OCI-LY7 (cell line): ENCODE measurements at regions not wholly inside any gene's neighbourhood (a gene's known extent, or its start where the extent isn't known, plus 50 kb on each side); places are given as distances from the start of the nearest gene placed in this dataset.

Source experiments
- BruUV-seq: library from RNA; stranded (reverse); fragments of 400-500 nt; replicated peaks from 2 replicates; lab custom pipeline; 2021; lab: Mats Ljungman, UMichigan
- CTCF ChIA-PET: fragments of 300-600 bp; sonication (Branson Sonifier 250); formaldehyde crosslinking; loops from one replicate; lab custom pipeline; 2022; ENCODE audit warnings: antibody characterized with exemption; ENCODE audit not compliant: unreplicated experiment; lab: Charles Lee
- POLR2A ChIA-PET: fragments of 300-600 bp; sonication (Branson Sonifier 250); formaldehyde crosslinking; loops from one replicate; lab custom pipeline; 2022; ENCODE audit warnings: antibody characterized with exemption; lab: Charles Lee
- DNase-seq: peaks from one replicate; pipeline ENCODE4 v3.0.0-alpha.2; 2015; ENCODE audit warnings: low spot score
- H2AFZ ChIP-seq: fragments of 200-600 bp; sonication (generic), shearing (Covaris generic); 2 replicates; pipeline ENCODE4 v1.6.1; 2014; ENCODE audit warnings: mild to moderate bottlenecking, antibody characterized with exemption, low read length, moderate library complexity
- H3K27ac ChIP-seq: fragments of 200-600 bp; sonication (generic); 2 replicates; pipeline ENCODE4 v1.5.1; 2014; ENCODE audit warnings: mixed run types, low read depth, mild to moderate bottlenecking, moderate library complexity, low read length, inconsistent platforms; ENCODE audit not compliant: poor library complexity, severe bottlenecking
- H3K36me3 ChIP-seq: fragments of 200-600 bp; sonication (generic); 2 replicates; pipeline ENCODE4 v1.6.1; 2014; ENCODE audit warnings: mild to moderate bottlenecking, antibody characterized with exemption, low read length, moderate library complexity, mixed read lengths; ENCODE audit not compliant: insufficient read depth
- H3K4me1 ChIP-seq: fragments of 200-600 bp; sonication (generic); 2 replicates; pipeline ENCODE4 v1.5.1; 2014; ENCODE audit warnings: mild to moderate bottlenecking, low read length; ENCODE audit not compliant: insufficient read depth, poor library complexity, severe bottlenecking
- H3K4me2 ChIP-seq: fragments of 200-600 bp; sonication (generic); 2 replicates; pipeline ENCODE4 v1.6.1; 2014; ENCODE audit warnings: mild to moderate bottlenecking, low read length
- H3K4me3 ChIP-seq: fragments of 200-600 bp; sonication (generic); 2 replicates; pipeline ENCODE4 v1.5.1; 2014; ENCODE audit warnings: mild to moderate bottlenecking, low read depth, low read length; ENCODE audit not compliant: poor library complexity, severe bottlenecking
- H3K79me2 ChIP-seq: fragments of 200-600 bp; sonication (generic); 2 replicates; pipeline ENCODE4 v1.6.1; 2016; ENCODE audit warnings: low read depth, mild to moderate bottlenecking, low read length, moderate library complexity, mixed read lengths; ENCODE audit not compliant: insufficient read depth
- H3K9me2 ChIP-seq: fragments of 200-600 bp; sonication (generic); 2 replicates; pipeline ENCODE4 v1.6.1; 2016; ENCODE audit warnings: mild to moderate bottlenecking, low read length, mixed read lengths; ENCODE audit not compliant: insufficient read depth
- H3K9me3 ChIP-seq: fragments of 200-600 bp; sonication (generic); 2 replicates; pipeline ENCODE4 v1.6.1; 2014; ENCODE audit warnings: mild to moderate bottlenecking, mixed run types, low read length, mixed read lengths
- H4K20me1 ChIP-seq: fragments of 200-600 bp; sonication (generic); 2 replicates; pipeline ENCODE4 v1.6.1; 2014; ENCODE audit warnings: mild to moderate bottlenecking, antibody characterized with exemption, low read length, moderate library complexity, mixed read lengths; ENCODE audit not compliant: insufficient read depth
- EZH2phosphoT487 ChIP-seq: fragments of 200-600 bp; sonication (generic); IDR thresholded peaks from 2 replicates; pipeline ENCODE4 v1.6.1; 2018; ENCODE audit warnings: low read depth, borderline replicate concordance, mild to moderate bottlenecking, mixed run types, antibody characterized with exemption, low read length, moderate library complexity, mixed read lengths
- intact Hi-C: fragments of 100-400 bp; cut with micrococcal nuclease; formaldehyde crosslinking; loops from one replicate; pipeline ENCODE4 v1.10.0; 2022; ENCODE audit not compliant: unreplicated experiment
- TF ChIP-seq, protein P1 (sequence below): fragments of 200-600 bp; sonication (generic); conservative IDR thresholded peaks from 2 replicates; pipeline ENCODE4 v1.5.1; 2014; ENCODE audit warnings: mild to moderate bottlenecking, antibody characterized with exemption, low read length, moderate library complexity, mixed read lengths

DNA sequence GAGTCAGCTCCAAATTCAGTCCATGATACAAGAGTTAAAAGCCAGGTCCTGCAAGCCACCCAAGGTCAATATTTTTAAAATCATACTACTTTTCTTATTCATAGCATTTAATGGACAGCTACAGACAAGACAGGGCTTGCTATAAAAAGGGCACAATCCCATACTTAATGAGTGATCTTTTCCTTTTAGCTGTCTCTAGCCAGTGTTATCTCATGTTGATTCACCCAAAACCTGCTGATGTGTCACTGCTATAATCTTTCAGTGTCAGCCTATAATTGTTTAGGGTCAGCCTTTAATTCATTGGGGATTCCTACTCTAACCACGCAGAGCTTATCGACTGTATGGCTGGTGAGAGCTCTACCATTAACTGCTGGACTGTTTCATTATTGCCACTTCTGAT lies 51.2 kb upstream of the HCCS start:
- no TSS peak for BruUV-seq
- no peaks in the 10 kb centered on the region for H3K9me2 ChIP-seq
- TF ChIP-seq, protein P1, sequence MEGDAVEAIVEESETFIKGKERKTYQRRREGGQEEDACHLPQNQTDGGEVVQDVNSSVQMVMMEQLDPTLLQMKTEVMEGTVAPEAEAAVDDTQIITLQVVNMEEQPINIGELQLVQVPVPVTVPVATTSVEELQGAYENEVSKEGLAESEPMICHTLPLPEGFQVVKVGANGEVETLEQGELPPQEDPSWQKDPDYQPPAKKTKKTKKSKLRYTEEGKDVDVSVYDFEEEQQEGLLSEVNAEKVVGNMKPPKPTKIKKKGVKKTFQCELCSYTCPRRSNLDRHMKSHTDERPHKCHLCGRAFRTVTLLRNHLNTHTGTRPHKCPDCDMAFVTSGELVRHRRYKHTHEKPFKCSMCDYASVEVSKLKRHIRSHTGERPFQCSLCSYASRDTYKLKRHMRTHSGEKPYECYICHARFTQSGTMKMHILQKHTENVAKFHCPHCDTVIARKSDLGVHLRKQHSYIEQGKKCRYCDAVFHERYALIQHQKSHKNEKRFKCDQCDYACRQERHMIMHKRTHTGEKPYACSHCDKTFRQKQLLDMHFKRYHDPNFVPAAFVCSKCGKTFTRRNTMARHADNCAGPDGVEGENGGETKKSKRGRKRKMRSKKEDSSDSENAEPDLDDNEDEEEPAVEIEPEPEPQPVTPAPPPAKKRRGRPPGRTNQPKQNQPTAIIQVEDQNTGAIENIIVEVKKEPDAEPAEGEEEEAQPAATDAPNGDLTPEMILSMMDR: no peak
- TF ChIP-seq EZH2phosphoT487: no peak
- H2AFZ ChIP-seq: no peak overlapping the region
- no peaks in the 10 kb centered on the region for H3K9me3 ChIP-seq
- no peak overlapping the region for H3K4me3 ChIP-seq
- no peaks in the 10 kb centered on the region for H3K4me1 ChIP-seq
- DNase-seq: no peak
- POLR2A ChIA-PET: no interaction called here
- H3K4me2 ChIP-seq: no peak overlapping the region
- H3K27ac ChIP-seq: no peak overlapping the region
- H3K36me3 ChIP-seq: no peaks in the 10 kb centered on the region
- H4K20me1 ChIP-seq: no peaks in the 10 kb centered on the region
- intact Hi-C loops: no loop called here
- CTCF ChIA-PET: no interaction called here
- H3K79me2 ChIP-seq: no peaks in the 10 kb centered on the region
